HG02943 (cell line): ENCODE measurements at regions not wholly inside any gene's neighbourhood (a gene's known extent, or its start where the extent isn't known, plus 50 kb on each side); places are given as distances from the start of the nearest gene placed in this dataset.
"Not testable (repeated sequence)": the region's sequence is repeated elsewhere in the genome, so short reads cannot be mapped to it uniquely, and the experiment has no call there.

Experiments
- ATAC-seq: cut with Tn5 transposase; IDR thresholded peaks from one replicate; pipeline ENCODE4 v1.9.1; 2021; ENCODE audit warnings: mild to moderate bottlenecking, low read depth, moderate library complexity; ENCODE audit not compliant: unreplicated experiment

DNA sequence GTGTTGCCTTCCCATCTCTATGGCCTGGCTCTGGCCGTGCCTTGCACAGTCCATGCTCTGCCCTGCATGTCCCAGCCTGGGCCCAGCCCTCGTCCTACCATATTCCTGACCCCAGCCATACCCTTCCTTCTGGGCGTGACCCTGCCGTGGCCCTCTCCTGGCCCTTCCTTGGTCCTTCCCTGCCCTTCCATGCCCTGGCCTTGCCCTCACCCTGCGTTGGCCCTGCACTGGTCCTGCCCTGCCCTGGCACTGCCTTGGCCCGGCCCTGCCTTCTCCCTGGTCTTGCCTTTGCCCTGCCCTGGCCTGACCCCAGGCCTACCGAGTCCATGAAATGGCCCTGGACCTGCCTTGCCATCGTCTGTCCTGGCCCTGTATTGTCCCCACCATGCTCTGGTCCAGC, 1561.8 kb downstream of the RPIA start:
- ATAC-seq: not testable (repeated sequence)

DNA sequence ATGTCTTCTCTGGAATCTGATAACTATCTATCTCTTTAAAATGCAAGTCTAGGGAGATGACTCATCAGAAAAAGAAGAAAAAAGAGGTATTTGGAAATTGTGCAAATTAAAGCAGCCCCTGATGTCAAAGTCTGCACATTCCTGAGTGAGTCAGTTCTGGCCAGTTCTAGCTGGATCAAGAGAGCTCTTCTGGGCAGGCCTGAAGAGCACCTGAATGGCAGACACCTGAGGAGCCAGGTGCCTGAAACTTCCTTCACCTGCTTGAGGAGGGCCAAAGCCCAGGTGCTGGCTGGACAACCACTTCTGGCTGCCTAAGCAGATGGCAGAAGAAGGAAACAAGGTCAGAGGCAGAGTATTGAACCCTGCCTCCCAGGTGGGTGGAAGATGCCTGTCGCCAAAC, 1575.4 kb downstream of the RPIA start:
- ATAC-seq: not testable (repeated sequence)

DNA sequence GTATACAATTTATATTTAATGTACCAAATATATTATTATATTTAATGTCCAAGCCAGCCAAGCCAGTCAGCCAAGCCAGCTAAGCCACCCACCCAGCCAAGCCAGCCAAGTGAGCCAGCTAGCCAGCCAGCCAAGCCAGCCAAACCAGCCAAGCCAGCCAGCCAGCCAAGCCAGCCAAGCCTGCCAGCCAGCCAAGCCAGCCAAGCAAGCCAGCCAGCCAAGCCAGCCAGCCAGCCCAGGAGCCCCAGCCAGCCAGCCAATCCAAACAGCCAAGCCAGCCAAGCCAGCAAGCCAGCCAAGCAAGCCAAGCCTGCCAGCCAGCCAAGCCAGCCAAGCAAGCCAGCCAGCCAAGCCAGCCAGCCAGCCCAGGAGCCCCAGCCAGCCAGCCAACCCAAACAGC, 1596.3 kb downstream of the RPIA start:
- not testable (repeated sequence) for ATAC-seq

DNA sequence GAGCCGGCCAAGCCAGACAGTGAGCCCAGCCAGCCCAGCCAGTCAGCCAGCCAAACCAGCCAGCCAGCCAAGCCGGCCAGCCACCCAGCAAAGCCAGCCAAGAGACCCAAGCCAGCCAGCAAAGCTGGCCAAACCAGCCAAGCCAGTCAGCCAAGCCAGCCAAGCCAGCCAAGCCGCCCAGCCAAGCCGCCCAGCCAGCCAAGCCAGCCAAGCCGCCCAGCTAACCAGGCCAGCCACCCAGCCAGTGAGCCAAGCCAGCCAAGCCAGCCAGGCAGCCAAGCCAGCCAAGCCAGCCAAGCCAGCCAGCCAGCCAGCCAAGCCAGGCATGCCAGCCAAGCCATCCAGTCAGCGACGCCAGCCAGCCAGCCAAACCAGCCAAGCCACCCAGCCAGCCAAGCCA, 1596.9 kb downstream of the RPIA start:
- ATAC-seq: not testable (repeated sequence)

DNA sequence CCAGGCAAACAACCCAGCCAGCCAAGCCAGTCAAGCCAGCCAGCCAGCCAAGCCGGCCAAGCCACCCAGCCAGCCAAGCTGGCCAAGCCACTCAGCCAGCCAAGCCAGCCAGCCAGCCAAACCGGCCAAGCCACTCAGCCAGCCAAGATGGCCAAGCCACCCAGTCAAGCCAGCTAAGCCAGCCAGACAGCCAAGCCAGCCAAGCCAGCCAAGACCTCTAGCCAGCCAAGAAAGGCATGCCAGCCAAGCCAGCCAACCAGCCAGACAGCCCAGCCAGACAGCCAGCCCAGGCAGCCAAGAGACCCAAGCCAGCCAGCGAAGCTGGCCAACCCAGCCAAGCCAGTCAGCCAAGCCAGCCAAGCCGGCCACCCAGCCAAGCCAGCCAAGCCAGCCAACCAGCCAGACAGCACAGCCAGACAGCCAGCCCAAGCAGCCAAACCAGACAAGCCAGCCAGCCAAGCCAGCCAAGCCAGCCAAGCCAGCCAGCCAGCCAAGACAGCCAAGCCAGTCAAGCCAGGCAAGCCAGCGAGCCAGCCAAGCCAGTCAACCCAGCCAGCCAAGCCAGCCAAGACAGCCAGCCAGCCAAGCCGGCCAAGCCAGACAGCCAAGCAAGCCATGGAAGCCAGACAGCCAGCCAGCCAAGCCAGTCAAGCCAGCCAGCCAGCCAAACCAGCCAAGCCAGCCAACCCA, 1598.0 kb downstream of the RPIA start:
- not testable (repeated sequence) for ATAC-seq

DNA sequence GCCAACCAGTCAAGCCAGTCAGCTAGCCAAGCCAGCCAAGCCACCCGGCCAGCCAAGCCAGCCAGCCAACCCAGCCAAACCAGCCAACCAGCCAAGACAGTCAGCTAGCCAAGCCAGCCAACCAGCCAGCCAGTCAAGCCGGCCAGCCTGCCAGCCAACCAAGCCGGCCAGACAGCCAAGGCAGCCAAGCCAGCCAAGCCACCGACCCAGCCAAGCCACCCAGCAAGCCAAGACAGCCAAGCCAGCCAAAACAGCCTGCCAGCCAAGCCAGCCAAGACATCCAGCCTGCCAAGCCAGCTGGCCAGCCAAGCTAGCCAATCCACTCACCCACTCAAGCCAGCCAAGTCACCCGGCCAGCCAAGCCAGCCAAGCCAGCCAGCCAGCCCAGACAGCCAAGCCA, 1599.2 kb downstream of the RPIA start:
- not testable (repeated sequence) for ATAC-seq

DNA sequence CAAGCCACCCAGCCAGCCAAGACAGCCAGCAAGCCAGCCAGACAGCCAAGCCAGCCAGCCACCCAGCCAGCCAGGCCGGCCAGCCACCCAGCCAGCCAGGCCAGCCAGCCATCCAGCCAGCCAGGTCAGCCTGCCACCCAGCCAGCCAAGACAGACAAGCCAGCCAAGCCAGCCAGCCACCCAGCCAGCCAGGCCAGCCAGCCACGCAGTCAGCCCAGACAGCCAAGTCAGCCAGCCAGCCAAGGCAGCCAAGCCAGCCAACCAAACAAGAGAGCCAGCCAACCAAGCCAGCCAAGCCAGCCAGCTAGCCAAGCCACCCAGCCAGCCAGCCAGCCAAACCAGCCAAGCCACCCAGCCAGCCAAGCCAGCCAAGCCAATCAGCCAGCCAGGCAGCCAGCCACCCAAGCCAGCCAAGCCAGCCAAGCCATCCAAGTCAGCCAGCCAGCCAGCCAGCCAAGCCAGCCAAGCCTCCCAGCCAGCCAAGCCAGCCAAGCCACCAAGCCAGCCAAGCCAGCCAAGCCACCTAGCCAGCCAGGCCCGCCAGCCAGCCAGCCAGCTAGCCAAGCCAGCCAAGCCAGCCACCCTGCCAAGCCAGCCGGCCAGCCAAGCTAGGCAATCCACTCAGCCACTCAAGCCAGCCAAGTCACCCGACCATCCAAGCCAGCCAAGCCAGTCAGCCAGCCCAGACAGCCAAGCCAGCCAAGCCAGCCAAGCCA, 1599.9 kb downstream of the RPIA start:
- ATAC-seq: not testable (repeated sequence)

DNA sequence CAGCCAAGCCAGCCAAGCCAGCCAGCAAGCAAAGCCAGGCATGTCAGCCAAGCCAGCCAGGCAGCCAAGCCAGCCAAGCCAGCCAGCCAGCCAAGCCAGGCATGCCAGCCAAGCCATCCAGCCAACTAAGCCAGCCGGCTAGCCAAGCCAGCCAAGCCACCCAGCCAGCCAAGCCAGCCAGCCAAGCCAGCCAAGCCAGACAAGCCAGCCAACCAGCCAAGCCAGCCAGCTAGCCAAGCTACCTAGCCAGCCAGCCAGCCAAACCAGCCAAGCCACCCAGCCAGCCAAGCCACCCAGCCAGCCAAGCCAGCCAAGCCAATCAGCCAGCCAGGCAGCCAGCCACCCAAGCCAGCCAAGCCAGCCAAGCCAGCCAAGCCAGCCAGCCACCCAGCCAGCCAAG, 1600.5 kb downstream of the RPIA start:
- not testable (repeated sequence) for ATAC-seq

DNA sequence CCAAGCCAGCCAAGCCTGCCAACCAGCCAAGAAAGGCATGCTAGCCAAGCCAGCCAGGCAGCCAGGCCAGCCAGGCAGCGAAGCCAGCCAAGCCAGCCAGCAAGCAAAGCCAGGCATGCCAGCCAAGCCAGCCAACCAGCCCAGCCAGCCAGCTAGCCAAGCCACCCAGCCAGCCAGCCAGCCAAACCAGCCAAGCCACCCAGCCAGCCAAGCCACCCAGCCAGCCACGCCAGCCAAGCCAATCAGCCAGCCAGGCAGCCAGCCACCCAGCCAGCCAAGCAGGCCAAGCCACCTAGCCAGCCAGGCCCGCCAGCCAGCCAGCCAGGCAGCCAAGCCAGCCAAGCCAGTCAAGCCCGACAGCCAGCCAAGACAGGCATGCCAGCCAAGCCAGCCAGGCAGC, 1601.0 kb downstream of the RPIA start:
- ATAC-seq: not testable (repeated sequence)

DNA sequence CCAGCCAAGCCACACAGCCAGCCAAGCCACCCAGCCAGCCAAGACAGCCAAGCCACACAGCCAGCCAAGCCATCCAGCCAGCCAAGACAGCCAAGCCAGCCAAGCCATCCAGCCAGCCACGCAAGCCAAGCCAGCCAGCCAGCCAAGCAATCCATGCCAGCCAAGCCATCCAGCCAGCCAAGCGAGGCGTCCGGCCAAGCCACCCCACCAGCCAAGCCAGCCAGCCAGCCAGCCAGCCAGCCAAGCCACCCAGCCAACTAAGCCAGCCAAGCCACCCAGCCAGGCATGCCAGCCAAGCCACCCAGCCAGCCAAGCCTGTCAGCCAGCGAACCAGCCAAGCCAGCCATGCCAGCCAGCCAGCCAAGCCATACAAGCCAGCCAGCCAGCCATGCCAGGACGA, 1601.8 kb downstream of the RPIA start:
- not testable (repeated sequence) for ATAC-seq

DNA sequence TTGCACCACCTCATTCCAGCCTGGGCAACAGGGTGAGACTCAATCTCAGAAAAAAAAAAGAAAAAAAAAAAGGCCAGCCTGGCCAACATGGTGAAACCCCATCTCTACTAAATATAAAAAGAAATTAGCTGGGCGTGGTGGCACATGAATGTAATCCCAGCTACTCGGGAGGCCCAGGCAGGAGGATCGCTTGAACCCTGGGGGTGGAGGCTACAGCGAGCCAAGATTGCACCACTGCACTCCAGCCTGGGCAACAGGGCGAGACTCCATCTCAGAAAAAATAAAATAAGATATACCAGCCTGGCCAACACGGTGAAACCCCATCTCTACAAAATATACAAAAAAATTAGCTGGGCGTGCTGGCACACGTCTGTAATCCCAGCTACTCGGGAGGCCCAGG, 1602.3 kb downstream of the RPIA start:
- not testable (repeated sequence) for ATAC-seq

DNA sequence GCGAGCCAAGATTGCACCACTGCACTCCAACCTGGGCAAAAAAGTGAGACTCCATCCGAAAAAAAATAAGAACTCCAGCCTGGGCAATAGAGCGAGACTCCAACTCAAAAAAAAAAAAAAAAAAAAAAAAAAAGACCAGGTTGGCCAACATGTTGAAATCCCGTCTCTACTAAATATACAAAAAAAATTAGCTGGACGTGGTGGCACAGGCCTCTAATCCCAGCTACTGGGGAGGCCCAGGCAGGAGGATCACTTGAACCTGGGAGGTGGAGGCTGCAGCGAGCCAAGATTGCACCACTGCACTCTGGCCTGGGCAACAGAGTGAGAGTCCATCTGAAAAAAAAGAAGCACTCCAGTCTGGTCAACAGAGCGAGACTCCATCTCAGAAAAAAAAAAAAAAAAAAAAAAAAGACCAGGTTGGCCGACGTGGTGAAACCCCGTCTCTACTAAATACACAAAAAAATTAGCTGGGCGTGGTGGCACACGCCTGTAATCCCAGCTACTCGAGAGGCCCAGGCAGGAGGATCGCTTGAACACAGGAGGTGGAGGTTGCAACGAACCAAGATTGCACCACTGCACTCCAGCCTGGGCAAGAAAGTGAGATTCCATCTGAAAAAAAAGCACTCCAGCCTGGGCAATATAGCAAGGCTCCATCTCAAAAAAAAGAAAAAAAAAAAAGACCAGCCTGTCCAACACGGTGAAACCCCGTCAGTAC, 1603.7 kb downstream of the RPIA start:
- not testable (repeated sequence) for ATAC-seq

DNA sequence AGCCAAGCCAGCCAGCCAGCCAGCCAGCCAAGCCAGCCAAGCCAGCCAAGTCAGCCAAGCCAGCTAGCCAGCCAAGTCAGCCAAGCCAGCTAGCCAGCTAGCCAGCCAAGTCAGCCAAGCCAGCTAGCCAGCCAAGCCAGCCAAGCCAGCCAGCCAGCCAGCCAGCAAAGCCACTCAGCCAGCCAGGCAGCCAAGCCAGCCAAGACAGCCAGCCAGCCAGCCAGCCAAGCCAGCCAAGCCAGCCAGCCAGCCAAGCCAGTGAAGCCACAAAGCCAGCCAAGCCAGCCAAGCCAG, 1605.0 kb downstream of the RPIA start:
- ATAC-seq: not testable (repeated sequence)

DNA sequence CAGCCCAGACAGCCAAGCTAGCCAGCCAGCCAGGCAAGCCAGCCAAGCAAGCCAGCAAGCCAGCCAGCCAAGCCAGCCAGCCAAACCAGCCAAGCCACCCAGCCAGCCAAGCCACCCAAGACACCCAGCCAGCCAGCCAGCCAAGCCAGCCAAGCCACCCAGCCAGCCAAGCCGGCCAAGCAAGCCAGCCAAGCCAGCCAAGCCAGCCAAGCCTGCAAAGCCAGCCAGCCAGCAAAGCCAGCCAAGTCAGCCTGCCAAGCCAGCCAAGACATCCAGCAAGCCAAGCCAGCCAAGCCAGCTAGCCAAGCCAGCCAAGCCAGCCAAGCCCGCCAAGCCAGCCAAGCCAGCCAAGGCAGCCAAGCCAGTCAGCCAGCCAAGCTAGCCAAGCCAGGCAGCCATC, 1606.2 kb downstream of the RPIA start:
- not testable (repeated sequence) for ATAC-seq

DNA sequence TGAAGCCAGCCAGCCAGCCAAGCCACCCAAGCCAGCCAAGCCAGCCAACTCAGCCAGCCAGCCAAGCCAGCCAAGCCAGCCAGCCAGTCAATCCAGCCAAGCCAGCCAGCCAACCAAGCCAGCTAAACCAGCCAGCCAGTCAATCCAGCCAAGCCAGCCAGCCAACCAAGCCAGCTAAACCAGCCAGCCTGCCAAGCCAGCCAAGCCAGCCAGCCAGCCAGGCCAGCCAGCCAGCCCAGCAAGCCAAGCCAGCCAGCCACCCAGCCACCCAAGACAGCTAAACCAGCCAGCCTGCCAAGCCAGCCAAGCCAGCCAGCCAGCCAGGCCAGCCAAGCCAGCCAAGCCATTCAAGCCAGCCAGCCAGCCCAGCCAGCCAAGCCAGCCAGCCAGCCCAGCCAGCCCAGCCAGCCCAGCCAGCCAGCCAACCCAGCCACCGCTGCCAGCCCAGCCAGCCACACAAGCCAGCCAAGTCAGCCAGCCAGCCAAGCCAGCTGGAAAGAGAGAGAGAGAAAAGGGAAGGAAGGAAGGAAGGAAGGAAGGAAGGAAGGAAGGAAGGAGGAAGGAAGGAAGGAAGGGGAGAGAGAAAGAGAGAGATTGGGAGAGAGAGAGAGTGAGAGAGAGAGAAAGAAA, 1606.8 kb downstream of the RPIA start:
- not testable (repeated sequence) for ATAC-seq

DNA sequence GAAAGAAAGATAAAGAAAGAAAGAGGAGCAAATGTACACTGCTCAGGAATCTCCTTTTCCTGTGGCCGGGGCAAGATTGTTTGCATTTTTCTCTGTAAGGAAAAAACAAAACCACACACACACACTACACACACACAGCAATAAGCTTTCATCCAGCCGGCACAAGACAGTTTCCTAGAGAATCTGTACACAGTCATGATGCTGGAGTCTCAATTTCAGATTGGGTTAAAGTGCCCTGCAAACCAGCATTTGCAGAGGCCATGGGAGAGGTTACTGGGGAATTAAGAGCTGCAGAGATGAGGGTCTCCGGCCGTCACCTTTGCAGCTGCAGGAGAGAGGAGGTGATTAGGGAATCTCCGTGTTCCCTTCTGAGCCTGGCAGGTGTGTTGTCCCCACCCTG, 1607.5 kb downstream of the RPIA start:
- ATAC-seq: not testable (repeated sequence)

DNA sequence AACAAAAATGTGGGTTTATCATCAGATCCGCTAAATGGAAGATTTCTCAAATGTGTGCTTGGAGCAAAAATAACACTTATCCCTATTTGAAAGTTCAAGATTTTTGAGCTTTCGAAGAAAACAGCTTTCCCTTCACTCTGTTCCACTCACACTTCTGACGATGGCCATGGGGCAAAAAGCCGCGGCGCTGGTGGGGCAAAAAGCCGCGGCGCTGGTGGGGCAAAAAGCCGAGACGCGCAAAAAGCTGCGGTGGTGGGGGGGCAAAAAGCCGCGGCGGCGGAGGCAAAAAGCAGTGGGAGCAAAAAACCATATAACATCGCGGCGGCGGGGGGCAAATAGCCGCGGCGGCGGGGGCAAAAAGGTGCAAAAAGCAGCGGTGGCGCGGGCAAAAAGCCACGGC, 1631.5 kb downstream of the RPIA start:
- ATAC-seq: not testable (repeated sequence)

DNA sequence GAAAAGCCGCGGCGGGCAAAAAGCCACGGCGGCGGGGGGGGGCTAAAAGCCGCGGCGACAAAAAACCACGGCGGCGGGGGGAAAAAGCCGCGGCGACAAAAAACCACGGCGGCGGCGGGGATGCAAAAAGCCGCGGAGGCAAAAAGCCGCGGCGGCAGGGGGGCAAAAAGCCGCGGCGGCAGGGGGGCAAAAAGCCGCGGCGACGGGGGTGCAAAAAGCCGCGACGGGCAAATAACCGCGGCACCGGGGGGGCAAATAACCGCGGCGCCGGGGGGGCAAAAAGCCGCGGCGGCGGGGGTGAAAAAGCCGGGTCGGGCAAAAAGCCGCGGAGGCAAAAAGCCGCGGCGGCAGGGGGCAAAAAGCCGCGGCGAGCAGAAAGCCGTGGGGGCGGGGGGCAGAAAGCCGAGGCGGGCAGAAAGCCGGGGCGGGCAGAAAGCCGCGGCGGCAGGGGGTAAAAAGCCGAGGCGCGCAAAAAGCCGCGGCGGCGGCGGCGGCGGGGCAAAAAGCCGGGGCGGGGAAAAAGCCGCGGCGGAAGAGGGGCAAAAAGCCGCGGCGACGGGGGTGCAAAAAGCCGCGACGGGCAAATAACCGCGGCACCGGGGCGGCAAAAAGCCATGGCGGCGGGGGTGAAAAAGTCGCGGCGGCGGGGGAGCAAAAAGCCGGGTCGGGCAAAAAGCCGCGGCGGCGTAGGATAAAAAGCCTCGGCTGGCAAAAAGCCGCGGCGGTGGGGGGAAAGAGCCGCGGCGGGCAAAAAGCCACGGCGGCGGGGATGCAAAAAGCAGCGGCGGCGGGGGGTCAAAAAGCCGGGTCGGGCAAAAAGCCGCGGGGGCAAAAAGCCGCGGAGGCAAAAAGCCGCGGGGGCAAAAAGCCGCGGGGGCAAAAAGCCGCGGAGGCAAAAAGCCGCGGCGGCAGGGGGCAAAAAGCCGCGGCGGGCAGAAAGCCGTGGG, 1632.4 kb downstream of the RPIA start:
- ATAC-seq: not testable (repeated sequence)

DNA sequence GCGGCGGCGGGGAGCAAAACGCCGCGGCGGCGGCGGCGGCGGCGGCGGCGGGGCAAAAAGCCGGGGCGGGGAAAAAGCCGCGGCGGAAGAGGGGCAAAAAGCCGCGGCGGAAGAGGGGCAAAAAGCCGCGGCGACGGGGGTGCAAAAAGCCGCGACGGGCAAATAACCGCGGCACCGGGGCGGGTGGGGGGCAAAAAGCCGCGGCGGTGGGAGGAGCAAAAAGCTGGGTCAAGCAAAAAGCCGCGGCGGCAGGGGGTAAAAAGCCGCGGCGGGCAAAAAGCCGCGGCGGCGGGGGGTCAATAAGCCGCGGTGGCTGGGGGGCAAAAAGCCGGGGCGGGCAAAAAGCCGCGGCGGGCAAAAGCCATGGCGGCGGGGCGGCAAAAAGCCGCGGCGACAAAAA, 1633.2 kb downstream of the RPIA start:
- not testable (repeated sequence) for ATAC-seq

DNA sequence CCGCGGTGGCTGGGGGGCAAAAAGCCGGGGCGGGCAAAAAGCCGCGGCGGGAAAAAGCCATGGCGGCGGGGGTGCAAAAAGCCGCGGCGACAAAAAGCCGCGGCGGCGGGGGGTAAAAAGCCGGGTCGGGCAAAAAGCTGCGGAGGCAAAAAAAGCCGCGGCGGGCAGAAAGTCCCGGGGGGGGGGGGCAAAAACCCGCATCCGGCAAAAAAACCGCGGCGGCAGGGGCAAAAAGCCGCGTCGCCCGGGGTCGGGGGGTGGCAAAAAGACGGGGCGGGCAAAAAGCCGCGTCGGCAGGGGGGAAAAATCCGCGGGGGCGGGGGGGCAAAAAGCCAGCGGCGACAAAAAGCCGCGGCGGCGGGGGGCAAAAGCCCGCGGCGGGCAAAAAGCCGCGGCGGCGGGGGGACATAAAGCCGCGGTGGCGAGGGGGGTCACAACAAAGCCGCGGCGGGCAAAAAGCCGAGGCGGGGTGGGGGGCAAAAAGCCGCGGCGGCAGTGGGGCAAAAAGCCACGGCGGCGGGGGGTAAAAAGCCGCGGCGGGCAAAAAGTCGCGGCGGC, 1634.4 kb downstream of the RPIA start:
- ATAC-seq: not testable (repeated sequence)
